H1 (cell line): ENCODE measurements at regions not wholly inside any gene's neighbourhood (a gene's known extent, or its start where the extent isn't known, plus 50 kb on each side); places are given as distances from the start of the nearest gene placed in this dataset.

ENCODE experiments used
- EZH2 ChIP-seq: fragments of 200-600 bp; sonication (generic); IDR thresholded peaks from 2 replicates; pipeline ENCODE4 v1.7.1; 2012; ENCODE audit warnings: low read depth, mild to moderate bottlenecking, moderate library complexity, low read length, inconsistent platforms; ENCODE audit not compliant: severe bottlenecking
- SIN3A ChIP-seq, 2 experiments: IDR thresholded peaks in 1 of 2; conservative IDR thresholded peaks in 1 of 2; 2 replicates each; pipeline ENCODE4 v1.6.1; 2011 to 2012; ENCODE audit warnings: low read length in 2 of 2, improper control_type of control experiment in 1 of 2, low read depth in 1 of 2, mild to moderate bottlenecking in 1 of 2

GRCh38 chr3:4065554-4065953, 237.6 kb upstream of the SETMAR start:
- TF ChIP-seq SIN3A (conservative IDR thresholded peaks at IDR 0.05 in 1 of 2, IDR thresholded peaks at IDR 0.05 in 1 of 2; ENCODE audit: low read depth in 1 of 2, low read length in 2 of 2), result no peak
- no peak for TF ChIP-seq EZH2
